GM21360 (cell line): ENCODE measurements at regions not wholly inside any gene's neighbourhood (a gene's known extent, or its start where the extent isn't known, plus 50 kb on each side); places are given as distances from the start of the nearest gene placed in this dataset.

ENCODE experiments used
- ATAC-seq: cut with Tn5 transposase; IDR thresholded peaks from one replicate; pipeline ENCODE4 v1.9.1; 2021; ENCODE audit warnings: mild to moderate bottlenecking, moderate library complexity; ENCODE audit not compliant: unreplicated experiment

- ATAC-seq = no peak
Observed at GRCh38 chr12:108066583-108067577, 62.2 kb upstream of the WSCD2 start.

- ATAC-seq = no peak
Observed at GRCh38 chr12:108069651-108070165, 59.4 kb upstream of the WSCD2 start.

GRCh38 chr12:108075561-108075960, 53.5 kb upstream of the WSCD2 start:
- no peak for ATAC-seq

- ATAC-seq = no peak
Observed at GRCh38 chr12:108076556-108076955, 52.5 kb upstream of the WSCD2 start.

GRCh38 chr12:108078428-108078827, 50.7 kb upstream of the WSCD2 start:
- no peak for ATAC-seq
